DMS153 (cell line): ENCODE measurements at regions not wholly inside any gene's neighbourhood (a gene's known extent, or its start where the extent isn't known, plus 50 kb on each side); places are given as distances from the start of the nearest gene placed in this dataset.

ENCODE experiments used
- DNase-seq: peaks from one replicate; lab custom pipeline; 2025; lab: John Stamatoyannopoulos, UW

DNA sequence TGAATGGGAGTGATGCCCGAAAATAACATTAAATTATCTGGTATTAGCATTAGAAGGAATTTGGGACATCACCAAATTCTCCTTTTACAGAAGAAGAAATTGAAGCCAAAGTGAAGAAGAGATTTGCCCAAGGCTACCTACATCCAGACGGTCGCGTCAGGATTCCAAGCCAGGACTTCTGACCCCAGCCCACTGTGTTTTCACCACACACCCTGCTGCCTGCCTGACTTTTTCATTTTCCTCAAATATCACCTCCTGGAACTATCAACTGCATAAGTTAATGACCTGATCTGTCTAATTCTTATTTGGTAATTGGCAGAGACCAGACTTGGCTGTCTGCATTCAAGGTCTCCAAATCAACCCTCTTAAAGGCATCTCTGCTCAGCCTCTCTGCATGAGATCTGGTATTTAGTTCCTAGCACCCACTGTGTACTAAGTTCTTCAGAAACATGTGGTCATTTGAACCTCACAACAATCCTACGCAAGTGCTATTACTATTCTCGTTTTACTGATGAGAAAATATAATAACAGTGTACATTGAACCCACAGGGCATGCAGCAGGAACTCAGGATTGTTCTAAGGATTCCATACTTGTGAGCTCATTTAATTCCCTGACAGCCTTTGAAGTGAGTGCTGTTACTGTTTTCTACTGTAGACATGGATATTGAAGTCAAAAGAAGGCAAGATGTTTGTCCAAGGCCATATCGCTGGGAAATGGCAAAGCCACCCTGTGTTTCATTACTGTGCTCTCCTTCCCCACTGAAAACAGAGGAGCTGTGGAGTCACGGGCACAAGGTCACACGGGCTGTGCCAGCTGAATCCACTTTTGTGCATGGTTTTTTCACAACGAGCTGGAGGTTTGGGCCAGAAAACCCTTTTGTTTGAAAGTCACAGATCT, 195.2 kb upstream of the C1QTNF7 start:
- no peak for DNase-seq

DNA sequence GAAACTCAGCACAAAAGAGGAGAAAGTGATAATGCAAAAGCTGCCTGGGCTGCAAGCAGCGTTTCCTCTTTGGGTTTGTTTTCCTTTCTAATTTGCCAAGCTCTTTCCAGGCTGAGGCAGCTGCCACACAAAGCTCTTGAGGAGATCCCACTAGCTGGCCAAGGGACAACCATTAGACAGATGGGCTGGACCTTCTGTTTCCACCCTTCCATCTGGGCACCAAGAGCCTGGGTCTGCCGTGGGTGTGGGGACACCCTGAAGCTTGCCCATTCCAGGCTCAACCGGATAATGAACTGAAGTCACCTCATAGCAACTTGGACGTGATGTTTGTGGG, 194.6 kb upstream of the C1QTNF7 start:
- DNase-seq: peak; percentile 1

DNA sequence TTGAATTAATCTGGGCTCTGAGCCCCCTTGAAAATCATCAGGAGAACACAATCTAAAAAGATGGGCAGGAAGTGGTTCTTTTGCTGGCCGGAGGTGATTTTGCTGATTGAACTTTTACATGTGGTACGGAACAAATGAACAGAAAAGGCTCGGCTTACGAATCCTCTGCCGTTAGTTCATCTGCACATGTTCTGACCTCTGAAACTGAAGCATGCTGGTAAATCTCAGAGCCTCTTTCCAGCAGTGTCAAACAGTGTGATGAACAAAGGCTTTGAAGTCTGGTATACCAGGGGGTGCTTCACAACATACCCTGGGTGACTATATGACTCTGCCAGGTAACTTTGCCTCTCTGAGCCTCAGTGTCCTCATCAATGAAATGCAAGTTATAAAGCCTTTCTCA, 194.2 kb upstream of the C1QTNF7 start:
- DNase-seq: no peak

DNA sequence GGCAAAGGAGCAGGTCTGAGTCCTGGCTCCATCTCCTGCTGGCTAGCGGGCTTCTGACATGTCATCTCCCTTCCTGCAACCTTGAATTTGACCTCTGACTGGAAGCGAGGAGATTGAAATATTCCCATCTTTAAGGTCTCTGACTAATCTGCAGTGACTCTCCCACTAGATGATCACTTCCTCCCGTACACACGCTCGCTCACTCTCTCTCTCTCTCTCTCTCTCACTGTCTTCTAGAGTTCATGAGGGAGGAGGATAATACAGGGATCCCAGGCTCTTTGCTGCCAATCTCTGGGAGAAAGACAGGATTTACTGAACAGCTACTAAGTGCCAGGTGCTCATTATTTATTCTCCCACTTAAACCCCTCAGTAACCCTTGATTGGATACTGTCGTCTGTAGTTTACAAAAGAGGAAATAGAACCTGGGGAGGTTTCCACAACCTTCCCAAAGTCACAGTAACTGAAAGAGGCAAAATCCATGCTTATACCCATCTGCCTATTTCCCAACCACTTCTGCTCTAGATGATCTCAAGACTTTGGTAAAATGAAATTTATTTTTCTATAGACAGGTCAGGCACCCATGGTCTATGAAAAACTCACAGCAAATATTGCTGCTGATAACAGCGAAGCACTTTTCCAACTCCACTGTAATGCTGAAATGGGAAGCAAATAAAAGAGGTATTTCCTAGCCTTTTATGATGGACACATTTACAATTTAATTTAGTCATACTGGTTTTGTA, 193.5 kb upstream of the C1QTNF7 start:
- no peak for DNase-seq

DNA sequence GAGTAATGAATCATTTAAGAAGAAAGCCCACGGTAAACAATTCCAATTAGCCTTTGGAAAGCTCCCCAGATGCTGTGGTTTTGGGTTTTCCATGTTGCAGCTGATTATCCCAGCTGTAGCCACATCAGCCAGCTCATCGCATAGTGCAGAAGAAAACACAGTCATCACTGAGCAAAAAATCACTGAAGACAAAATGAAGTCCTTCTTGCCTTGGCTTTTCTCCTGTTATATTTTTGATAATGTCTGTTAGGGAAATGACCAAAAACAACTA, 193.0 kb upstream of the C1QTNF7 start:
- DNase-seq: peak; percentile 4

DNA sequence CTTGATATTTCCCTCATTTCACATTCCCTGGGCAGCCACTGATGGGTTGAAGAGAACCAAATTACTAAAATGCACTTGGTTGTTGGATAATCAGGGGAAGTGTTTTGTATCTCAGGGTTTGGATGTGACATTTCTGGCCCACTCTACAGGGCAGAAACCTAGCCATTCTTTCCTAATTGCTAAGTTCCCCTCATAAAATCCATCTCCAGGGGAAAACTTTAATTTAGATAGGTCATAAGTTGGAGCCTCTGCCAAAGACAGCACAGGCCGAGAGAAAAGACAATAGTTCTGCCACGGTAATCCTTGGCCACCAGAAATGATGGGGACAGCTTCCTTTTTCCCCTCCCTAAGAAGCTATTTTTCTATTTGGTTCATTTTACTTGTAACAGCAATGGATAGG, 192.7 kb upstream of the C1QTNF7 start:
- DNase-seq: no peak

DNA sequence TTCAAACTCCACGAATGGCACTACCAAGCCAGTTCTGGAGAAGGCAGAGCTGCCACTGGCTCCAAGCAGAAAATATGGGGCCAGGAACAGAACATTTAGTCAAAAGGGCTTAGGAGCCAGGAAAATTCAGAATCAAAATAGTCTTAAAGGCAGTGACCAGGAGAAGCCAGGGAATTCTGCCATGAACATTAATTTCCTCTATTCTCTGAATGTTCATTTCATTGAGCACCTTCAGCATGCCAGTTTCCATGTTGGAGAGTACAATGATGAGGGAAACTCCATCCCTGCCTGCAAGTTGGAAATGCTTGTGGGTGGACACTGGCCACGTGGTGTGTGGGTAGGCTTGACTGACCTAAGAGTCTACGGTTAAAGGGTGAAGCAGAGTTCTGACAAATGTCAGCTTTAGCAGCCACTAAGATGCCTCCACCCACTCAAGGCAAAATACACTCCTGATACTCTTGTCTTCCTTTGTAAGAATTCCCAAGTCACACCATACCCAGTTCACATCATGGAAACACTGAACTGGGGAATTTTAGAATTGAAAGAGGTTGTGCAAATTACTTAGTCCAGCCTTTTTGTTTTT, 190.1 kb upstream of the C1QTNF7 start:
- DNase-seq: no peak

DNA sequence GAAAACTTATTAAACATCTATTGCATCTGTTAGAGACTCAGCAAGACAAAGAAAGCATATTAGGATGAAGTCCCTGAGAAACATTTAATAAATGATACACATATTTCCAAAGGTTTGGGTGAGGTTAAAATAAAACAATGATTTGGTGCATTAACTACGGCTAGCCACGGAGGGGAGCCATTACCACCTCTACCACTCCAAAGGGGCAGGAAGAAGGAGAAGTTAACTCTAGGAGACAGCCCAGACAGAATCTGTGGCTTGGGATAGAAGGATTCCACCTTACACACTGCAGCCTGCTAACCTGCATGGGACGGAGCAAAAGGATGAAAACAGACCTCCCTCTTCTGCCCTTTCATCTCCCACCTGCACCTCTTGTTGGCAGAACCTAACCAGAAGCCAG, 189.1 kb upstream of the C1QTNF7 start:
- DNase-seq: no peak

DNA sequence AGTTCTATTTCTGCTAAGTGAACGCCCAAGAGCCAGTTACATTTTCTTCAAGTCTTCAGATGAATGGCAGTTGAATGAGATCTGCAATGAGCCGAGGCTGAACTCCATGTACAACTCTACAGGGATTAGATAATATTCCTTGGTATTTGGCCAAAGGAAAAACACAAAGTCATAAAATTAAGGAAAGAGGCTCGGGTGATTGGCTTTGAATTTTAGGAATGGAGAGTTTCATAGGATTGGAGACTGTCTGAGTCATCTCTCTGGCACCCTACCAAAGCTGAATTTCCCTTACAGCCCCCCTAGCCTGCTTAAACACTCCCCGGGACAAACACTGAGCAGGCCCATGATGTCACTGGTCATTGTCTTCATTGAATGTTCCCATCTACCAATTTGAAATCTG, 188.0 kb upstream of the C1QTNF7 start:
- no peak for DNase-seq

DNA sequence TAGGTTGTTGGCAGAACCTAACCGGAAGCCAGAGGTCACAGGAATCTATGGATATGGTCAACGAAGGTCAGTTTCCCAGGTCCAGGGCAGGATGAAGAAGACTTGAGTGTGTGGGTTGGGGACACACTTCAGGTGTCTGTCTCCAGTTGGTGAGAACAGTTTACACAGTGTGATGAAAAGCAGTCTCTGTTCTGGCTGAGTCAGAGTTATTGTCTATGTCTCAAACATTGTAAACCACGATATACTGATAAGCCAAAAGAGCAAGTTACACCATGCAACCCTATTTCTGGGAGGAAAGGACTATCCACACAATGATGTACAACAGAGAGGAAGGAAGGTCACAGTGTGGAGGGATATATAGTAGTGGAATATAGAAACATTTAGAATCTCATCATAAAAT, 187.1 kb upstream of the C1QTNF7 start:
- DNase-seq: no peak

DNA sequence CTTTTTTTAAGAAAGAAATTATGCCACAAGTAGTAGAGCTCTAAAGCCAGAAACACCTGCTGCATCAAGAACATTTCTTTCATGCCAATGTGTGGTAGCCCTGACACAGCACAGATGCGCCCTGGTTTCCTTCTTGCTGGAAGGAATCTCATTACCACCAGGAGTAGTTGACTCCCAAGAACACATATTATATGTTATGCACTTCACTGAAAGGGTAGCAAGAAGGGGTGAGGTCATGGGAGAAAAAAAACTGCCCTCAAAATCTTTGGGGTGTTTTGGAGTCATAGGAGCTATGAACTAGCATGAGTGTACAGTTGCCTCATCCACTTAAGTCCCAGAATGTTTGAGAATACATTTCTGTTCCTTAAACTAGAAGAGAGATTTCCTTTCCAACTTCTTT, 185.8 kb upstream of the C1QTNF7 start:
- DNase-seq: no peak

DNA sequence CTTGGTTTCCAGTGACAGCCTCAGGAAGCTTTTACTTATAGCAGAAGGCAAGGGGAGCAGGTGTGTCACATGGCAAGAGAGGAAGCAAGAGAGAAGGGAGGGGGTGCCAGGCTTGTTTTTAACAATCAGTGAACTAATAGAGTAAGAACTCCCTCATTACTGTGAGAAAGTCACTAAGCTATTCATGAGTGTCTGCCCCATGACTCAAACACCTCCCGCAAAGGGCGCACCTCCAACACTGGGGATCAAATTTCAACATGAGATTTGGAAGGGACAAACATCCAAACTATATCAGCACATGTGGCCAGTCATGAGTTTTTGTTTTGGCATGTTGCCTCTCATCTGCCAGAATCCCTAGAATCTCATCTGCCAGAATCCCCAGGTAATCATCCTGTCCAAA, 183.5 kb upstream of the C1QTNF7 start:
- no peak for DNase-seq

DNA sequence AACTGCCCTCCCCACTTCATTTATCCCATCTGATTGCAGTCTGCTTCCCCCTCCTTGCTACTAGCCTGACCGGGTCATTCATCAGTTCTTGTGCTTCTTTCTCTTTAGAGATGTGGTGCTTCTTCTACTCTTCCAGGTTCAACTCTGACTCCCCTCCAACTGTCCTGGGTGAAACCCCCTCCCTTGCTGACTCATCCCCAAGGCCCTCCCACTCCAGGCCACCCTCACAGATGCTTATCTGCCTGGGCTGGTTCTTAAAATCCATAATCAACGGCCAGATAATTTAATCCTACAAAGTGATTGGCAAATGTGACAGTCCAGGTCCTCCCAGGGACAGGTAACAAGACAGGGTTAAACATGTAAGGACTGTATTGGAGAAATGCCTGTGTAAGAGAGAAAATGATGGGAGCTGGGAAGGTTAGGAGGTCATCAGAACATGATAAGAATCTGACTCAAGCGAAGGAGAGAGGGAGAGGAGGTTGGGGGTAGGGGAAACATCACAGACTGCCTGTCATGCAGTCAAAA, 182.8 kb upstream of the C1QTNF7 start:
- no peak for DNase-seq

DNA sequence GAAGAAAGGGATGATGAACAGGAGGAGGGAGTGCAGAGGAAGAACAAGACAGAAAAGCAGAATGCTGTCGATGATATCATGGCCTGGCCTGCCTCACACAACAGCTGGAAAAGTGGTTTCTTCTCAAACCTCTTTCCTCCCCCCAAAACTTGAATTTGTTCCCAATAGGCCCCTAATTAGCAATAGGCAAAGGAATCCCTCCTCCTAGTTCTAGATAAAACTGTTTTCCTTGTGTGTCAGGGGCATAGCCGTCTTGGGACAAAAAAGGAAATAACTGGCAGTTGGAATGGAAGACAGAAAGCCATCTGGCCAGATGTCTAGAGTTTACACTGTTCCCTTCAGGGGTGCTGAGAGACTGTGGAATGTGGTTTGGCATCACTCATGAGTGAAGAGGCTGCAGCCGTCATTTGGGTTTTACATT, 177.8 kb upstream of the C1QTNF7 start:
- DNase-seq: no peak

DNA sequence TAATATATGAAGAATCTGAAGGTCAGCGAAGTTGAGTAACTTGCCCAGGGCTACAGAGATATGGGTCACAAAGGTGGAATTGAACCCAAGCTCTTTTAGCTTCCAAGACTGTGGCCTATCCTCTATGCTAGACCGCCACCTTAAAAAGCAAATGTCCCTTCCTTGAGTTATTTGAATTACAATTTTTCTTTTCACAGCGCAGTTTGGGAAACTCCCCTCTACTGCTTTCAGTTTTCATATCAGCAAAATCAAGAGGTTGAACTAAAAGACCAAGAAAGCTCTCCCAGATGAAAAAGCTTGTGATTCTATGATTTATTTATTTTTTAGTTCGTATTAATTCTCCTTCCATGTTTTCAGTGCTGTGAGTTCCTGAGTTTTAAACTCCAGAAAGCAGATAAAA, 174.5 kb upstream of the C1QTNF7 start:
- DNase-seq: no peak

DNA sequence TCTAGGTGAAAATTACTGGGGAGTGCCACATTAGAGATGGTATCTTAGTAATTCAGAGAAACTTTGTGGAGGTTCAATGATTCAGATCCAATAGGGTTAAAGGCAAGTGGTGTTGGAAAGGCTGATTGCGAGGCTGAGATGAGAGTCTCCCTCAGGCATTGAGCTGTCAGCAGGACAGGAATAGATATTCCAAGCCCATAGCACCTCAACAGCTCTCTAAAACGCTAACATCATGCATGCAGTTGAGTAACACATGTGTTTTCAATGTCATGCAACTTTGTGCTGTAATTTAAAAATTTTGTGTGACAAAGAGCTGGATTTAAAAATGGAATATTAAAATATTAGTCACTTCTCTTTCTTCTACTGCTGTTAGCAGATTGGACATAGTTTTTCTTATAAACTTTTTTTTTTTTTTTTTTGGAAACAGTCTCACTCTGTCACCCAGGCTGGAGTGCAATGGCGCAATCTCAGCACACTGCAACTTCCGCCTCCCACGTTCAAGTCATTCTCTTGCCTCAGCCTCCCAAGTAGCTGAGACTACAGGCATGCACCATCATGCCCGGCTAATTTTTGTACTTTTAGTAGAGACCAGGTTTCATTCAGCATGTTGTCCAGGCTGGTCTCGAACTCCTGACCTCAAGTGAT, 173.5 kb upstream of the C1QTNF7 start:
- DNase-seq: no peak

DNA sequence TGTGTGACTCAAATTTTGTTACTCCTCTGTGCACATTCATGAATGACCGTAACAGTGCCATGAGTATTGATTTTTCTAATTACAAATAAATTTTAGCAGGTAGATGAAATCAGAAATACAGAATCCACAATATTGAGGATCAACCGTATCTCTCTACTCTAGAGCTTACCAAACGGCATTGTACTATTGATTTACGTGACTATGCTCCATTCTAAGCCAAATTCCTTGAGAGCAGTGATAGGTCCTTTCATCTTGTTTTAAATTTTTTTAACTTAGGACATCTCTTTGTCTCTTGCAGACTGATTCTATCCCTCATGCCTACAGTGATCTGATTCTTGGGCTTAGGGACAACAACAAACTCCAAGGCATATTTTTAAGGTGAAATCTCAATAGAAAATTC, 172.3 kb upstream of the C1QTNF7 start:
- no peak for DNase-seq

DNA sequence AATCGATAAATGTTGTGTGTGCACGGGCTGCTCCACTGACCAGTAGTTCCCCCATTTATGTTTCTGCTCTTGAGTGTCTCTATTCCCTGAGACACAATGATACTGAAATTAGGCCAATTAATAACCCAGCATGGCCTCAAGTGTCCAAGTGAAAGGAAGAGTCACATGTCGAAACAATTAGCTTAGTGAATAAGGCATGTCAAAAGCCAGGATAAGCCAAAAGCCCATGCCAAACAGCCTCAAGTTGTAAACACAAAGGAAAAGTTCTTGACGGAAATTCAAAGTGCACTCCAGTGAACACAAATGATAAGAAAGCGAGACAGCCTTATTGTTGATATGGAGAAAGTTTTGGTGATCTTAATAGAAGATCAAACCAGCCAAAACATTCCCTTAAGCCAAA, 167.1 kb upstream of the C1QTNF7 start:
- DNase-seq: no peak

DNA sequence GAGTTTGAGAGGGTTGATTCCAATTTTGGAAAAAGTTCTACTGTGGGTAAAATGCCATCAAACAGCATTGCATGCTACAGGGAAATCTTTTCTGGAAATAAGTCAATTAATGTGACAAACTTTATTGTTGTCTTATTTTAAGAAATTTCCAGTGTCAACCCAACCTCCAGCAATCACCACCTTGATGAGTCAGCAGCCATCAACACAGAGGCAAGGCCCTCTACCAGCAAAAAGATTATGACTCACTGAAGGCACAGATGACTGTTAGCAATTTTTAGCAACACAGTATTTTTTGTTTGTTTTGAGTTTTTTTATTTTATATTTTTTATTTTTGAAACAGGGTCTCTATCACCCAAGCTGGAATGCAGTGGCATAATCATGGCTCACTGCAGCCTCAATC, 165.4 kb upstream of the C1QTNF7 start:
- no peak for DNase-seq

DNA sequence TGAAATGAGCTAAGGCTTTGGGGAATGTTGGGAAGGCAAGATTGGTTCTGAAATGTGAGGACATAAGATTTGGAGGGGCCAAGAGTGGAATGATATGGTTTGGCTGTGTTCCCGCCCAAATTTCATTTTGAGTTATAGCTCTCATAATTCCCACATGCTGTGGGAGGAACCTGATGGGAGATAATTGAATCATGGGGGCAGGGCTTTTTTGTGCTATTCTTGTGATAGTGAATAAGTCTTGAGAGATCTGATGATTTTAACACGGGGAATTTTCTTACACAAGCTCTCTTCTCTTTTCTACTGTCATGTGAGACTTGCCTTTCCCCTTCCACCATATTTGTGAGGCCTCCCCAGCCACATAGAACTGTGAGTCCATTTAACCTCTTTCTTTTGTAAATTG, 157.6 kb upstream of the C1QTNF7 start:
- no peak for DNase-seq

DNA sequence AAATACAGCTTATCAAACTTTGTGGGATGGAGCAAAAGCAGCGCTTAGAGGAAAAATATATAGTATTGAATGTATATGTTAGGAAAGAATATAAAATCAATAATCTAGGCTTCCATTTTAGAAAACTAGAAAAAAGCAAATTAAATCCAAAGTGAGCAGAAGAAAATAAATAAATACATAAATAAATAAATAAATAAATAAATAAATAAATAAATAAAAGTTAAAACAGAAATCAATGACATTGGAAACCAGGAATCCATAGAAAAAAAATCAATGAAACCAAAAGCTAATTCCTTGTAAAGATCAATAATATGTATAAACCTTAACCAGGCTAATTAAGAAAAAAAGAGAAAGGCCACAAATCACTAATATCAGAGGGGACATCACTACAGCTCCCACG, 141.8 kb upstream of the C1QTNF7 start:
- no peak for DNase-seq

DNA sequence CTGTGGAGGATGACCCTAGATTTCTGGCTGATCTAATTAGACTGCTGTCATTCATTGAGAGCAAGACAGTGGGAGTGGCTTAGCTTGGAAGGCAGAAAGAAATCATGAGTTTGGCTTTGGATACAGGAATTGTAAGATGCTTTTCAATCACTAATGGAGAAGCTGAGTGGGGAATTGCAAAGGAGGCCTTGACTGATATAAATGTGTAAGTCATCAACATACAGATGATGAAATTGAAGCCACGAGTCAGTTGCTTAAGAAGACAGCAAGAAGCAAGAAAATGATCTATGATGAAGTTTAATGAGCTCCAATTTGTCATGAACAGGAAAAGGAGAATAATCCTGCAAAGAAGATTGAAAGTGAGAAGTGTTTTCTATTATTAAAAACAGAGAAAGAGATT, 136.7 kb upstream of the C1QTNF7 start:
- no peak for DNase-seq

DNA sequence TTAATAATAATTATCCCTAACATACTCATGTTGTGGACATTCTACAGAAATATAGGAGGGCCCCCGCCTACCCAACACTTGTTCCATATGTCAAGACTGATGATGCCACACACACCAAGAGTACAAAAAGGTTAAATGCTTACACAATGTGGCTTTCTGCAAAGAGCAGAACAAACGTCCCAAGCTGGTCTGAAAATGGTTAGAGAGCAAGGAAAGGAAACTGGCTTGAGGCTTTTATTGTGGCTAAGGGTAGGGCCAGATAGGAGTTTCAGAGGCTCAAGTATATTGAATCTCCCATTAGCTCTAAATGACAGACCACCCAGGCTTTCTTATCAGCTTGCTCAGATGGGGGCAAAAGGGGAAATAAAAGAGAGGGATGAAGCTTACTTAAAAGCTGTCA, 134.1 kb upstream of the C1QTNF7 start:
- no peak for DNase-seq
